ENCODE measurements at regions not wholly inside any gene's neighbourhood (a gene's known extent, or its start where the extent isn't known, plus 50 kb on each side); places are given as distances from the start of the nearest gene placed in this dataset.

DNA sequence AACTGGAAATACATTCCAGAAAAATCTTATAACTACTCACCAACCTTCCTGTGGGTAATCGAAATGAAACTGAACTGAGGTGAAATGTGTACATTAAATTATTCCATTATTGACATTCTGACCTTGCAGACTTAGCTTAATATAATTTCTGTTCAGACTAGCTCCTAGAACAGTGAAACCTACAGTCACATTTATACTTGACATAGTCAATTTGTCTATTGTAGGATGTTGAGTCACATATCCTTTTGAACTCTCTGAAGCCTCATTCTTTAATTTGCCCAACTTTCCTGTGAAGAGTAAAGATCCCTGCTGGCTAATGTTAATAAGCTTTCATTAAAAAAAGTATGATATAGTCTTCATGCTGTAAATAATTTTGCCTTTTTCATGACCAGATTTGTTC, 92.0 kb upstream of the SCEL start:
- ATAC-seq = no peak
- ChIA-PET CTCF (no interaction called here), POLR2A (no interaction called here)
- no peak for DNase-seq (ENCODE audit: low spot score)
- Mint-ChIP-seq H3K27ac (no peak overlapping the region; the same call in 1 of the 2 replicates), H3K36me3 (0 out of 2 replicates have a peak, but pooled peaks cover under 1% of the 10 kb centered on the region), H3K4me1 (peaks cover 8% of the 10 kb centered on the region), H3K27me3 (ENCODE audit: low read depth) (no peaks in the 10 kb centered on the region), H3K9me3 (peaks cover 6% of the 10 kb centered on the region), H3K4me3 (no peak overlapping the region)
- TF ChIP-seq, protein P1, sequence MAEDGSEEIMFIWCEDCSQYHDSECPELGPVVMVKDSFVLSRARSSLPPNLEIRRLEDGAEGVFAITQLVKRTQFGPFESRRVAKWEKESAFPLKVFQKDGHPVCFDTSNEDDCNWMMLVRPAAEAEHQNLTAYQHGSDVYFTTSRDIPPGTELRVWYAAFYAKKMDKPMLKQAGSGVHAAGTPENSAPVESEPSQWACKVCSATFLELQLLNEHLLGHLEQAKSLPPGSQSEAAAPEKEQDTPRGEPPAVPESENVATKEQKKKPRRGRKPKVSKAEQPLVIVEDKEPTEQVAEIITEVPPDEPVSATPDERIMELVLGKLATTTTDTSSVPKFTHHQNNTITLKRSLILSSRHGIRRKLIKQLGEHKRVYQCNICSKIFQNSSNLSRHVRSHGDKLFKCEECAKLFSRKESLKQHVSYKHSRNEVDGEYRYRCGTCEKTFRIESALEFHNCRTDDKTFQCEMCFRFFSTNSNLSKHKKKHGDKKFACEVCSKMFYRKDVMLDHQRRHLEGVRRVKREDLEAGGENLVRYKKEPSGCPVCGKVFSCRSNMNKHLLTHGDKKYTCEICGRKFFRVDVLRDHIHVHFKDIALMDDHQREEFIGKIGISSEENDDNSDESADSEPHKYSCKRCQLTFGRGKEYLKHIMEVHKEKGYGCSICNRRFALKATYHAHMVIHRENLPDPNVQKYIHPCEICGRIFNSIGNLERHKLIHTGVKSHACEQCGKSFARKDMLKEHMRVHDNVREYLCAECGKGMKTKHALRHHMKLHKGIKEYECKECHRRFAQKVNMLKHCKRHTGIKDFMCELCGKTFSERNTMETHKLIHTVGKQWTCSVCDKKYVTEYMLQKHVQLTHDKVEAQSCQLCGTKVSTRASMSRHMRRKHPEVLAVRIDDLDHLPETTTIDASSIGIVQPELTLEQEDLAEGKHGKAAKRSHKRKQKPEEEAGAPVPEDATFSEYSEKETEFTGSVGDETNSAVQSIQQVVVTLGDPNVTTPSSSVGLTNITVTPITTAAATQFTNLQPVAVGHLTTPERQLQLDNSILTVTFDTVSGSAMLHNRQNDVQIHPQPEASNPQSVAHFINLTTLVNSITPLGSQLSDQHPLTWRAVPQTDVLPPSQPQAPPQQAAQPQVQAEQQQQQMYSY (CRISPR knock-in tag; IDR thresholded peaks at IDR 0.05) = no peak
- TF ChIP-seq FOXP1 (CRISPR knock-in tag; IDR thresholded peaks at IDR 0.05; ENCODE audit: borderline replicate concordance) = no peak
- TF ChIP-seq, protein P2, sequence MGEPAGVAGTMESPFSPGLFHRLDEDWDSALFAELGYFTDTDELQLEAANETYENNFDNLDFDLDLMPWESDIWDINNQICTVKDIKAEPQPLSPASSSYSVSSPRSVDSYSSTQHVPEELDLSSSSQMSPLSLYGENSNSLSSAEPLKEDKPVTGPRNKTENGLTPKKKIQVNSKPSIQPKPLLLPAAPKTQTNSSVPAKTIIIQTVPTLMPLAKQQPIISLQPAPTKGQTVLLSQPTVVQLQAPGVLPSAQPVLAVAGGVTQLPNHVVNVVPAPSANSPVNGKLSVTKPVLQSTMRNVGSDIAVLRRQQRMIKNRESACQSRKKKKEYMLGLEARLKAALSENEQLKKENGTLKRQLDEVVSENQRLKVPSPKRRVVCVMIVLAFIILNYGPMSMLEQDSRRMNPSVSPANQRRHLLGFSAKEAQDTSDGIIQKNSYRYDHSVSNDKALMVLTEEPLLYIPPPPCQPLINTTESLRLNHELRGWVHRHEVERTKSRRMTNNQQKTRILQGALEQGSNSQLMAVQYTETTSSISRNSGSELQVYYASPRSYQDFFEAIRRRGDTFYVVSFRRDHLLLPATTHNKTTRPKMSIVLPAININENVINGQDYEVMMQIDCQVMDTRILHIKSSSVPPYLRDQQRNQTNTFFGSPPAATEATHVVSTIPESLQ (CRISPR knock-in tag; IDR thresholded peaks at IDR 0.05) = no peak
- TF ChIP-seq, protein P3, sequence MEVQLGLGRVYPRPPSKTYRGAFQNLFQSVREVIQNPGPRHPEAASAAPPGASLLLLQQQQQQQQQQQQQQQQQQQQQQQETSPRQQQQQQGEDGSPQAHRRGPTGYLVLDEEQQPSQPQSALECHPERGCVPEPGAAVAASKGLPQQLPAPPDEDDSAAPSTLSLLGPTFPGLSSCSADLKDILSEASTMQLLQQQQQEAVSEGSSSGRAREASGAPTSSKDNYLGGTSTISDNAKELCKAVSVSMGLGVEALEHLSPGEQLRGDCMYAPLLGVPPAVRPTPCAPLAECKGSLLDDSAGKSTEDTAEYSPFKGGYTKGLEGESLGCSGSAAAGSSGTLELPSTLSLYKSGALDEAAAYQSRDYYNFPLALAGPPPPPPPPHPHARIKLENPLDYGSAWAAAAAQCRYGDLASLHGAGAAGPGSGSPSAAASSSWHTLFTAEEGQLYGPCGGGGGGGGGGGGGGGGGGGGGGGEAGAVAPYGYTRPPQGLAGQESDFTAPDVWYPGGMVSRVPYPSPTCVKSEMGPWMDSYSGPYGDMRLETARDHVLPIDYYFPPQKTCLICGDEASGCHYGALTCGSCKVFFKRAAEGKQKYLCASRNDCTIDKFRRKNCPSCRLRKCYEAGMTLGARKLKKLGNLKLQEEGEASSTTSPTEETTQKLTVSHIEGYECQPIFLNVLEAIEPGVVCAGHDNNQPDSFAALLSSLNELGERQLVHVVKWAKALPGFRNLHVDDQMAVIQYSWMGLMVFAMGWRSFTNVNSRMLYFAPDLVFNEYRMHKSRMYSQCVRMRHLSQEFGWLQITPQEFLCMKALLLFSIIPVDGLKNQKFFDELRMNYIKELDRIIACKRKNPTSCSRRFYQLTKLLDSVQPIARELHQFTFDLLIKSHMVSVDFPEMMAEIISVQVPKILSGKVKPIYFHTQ (CRISPR knock-in tag; IDR thresholded peaks at IDR 0.05) = no peak
- no peak for TF ChIP-seq TP53 (CRISPR knock-in tag; IDR thresholded peaks at IDR 0.05)
- TF ChIP-seq, protein P4, sequence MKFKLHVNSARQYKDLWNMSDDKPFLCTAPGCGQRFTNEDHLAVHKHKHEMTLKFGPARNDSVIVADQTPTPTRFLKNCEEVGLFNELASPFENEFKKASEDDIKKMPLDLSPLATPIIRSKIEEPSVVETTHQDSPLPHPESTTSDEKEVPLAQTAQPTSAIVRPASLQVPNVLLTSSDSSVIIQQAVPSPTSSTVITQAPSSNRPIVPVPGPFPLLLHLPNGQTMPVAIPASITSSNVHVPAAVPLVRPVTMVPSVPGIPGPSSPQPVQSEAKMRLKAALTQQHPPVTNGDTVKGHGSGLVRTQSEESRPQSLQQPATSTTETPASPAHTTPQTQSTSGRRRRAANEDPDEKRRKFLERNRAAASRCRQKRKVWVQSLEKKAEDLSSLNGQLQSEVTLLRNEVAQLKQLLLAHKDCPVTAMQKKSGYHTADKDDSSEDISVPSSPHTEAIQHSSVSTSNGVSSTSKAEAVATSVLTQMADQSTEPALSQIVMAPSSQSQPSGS (CRISPR knock-in tag; IDR thresholded peaks at IDR 0.05; ENCODE audit: borderline replicate concordance, low read depth) = no peak
- TF ChIP-seq ZNF317 (CRISPR knock-in tag; IDR thresholded peaks at IDR 0.05; ENCODE audit: borderline replicate concordance, low read depth) = no peak
- TF ChIP-seq JAZF1 (CRISPR knock-in tag; IDR thresholded peaks at IDR 0.05) = no peak
- TF ChIP-seq, protein P5, sequence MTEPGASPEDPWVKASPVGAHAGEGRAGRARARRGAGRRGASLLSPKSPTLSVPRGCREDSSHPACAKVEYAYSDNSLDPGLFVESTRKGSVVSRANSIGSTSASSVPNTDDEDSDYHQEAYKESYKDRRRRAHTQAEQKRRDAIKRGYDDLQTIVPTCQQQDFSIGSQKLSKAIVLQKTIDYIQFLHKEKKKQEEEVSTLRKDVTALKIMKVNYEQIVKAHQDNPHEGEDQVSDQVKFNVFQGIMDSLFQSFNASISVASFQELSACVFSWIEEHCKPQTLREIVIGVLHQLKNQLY (CRISPR knock-in tag; IDR thresholded peaks at IDR 0.05) = no peak
- no peak for TF ChIP-seq NFATC4 (CRISPR knock-in tag; IDR thresholded peaks at IDR 0.05)
- TF ChIP-seq, protein P6, sequence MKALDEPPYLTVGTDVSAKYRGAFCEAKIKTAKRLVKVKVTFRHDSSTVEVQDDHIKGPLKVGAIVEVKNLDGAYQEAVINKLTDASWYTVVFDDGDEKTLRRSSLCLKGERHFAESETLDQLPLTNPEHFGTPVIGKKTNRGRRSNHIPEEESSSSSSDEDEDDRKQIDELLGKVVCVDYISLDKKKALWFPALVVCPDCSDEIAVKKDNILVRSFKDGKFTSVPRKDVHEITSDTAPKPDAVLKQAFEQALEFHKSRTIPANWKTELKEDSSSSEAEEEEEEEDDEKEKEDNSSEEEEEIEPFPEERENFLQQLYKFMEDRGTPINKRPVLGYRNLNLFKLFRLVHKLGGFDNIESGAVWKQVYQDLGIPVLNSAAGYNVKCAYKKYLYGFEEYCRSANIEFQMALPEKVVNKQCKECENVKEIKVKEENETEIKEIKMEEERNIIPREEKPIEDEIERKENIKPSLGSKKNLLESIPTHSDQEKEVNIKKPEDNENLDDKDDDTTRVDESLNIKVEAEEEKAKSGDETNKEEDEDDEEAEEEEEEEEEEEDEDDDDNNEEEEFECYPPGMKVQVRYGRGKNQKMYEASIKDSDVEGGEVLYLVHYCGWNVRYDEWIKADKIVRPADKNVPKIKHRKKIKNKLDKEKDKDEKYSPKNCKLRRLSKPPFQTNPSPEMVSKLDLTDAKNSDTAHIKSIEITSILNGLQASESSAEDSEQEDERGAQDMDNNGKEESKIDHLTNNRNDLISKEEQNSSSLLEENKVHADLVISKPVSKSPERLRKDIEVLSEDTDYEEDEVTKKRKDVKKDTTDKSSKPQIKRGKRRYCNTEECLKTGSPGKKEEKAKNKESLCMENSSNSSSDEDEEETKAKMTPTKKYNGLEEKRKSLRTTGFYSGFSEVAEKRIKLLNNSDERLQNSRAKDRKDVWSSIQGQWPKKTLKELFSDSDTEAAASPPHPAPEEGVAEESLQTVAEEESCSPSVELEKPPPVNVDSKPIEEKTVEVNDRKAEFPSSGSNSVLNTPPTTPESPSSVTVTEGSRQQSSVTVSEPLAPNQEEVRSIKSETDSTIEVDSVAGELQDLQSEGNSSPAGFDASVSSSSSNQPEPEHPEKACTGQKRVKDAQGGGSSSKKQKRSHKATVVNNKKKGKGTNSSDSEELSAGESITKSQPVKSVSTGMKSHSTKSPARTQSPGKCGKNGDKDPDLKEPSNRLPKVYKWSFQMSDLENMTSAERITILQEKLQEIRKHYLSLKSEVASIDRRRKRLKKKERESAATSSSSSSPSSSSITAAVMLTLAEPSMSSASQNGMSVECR (CRISPR knock-in tag; IDR thresholded peaks at IDR 0.05; ENCODE audit: borderline replicate concordance) = no peak
- TF ChIP-seq HMGA2 (CRISPR knock-in tag; IDR thresholded peaks at IDR 0.05) = no peak
- TF ChIP-seq TCF7 (CRISPR knock-in tag; IDR thresholded peaks at IDR 0.05; ENCODE audit: low read depth) = no peak
- no peak for TF ChIP-seq ZBTB21 (CRISPR knock-in tag; IDR thresholded peaks at IDR 0.05; ENCODE audit: borderline replicate concordance)
- no peak for TF ChIP-seq FOXK1 (CRISPR knock-in tag; IDR thresholded peaks at IDR 0.05)
- no peak for TF ChIP-seq ZNF423 (CRISPR knock-in tag; IDR thresholded peaks at IDR 0.05)
- no peak for TF ChIP-seq SOX15 (CRISPR knock-in tag; IDR thresholded peaks at IDR 0.05)
